Right atrium auricular region (tissue), 2 donors: ENCODE measurements at regions not wholly inside any gene's neighbourhood (a gene's known extent, or its start where the extent isn't known, plus 50 kb on each side); places are given as distances from the start of the nearest gene placed in this dataset.

ENCODE experiments used
- DNase-seq: peaks from one replicate; pipeline ENCODE4 v3.0.0-alpha.2; 2019; ENCODE audit warnings: low spot score
- H3K27ac ChIP-seq, 2 donors: fragments of 200-600 bp; sonication (generic); 1 replicate in 1 of 2; 2 replicates in 1 of 2; pipeline ENCODE4 v1.5.1; 2016 to 2019
- H3K27me3 ChIP-seq, 2 donors: fragments of 200-600 bp; sonication (generic); one replicate each; pipeline versions ENCODE4 v1.5.1 to v1.6.0; 2017 to 2019
- H3K36me3 ChIP-seq: fragments of 200-600 bp; sonication (generic); one replicate; pipeline ENCODE4 v1.5.1; 2016
- H3K4me1 ChIP-seq, 2 donors: fragments of 200-600 bp; sonication (generic); one replicate each; pipeline versions ENCODE4 v1.5.1 to v1.6.0; 2017 to 2019
- H3K4me3 ChIP-seq, 2 donors: fragments of 200-600 bp; sonication (generic); 1 replicate in 1 of 2; 2 replicates in 1 of 2; pipeline ENCODE4 v1.5.1; 2017 to 2019; ENCODE audit warnings: mild to moderate bottlenecking in 1 of 2, moderate library complexity in 1 of 2
- H3K9me3 ChIP-seq, 2 donors: fragments of 200-600 bp; sonication (generic); one replicate each; pipeline ENCODE4 v1.5.1; 2019
- CTCF ChIP-seq, 2 donors: fragments of 200-600 bp; sonication (generic); IDR thresholded peaks; one replicate each; pipeline ENCODE4 v1.5.1; 2019; ENCODE audit warnings: antibody characterized with exemption in 2 of 2

- DNase-seq, result no peak
- Histone ChIP-seq H3K4me3 (no peak overlapping the region), H3K9me3 (no peaks in the 10 kb centered on the region), H3K27ac (no peak overlapping the region), H3K36me3 (no peaks in the 10 kb centered on the region), H3K4me1 (no peaks in the 10 kb centered on the region), H3K27me3 (no peaks in the 10 kb centered on the region)
- no peak for TF ChIP-seq CTCF (IDR thresholded peaks at IDR 0.05)
Observed at GRCh38 chr6:28643017-28643740, 117.5 kb downstream of the GPX5 start.

- DNase-seq, result no peak
- Histone ChIP-seq H3K27me3 (no peaks in the 10 kb centered on the region), H3K36me3 (no peaks in the 10 kb centered on the region), H3K4me3 (no peak overlapping the region), H3K27ac (no peak overlapping the region), H3K9me3 (no peaks in the 10 kb centered on the region), H3K4me1 (no peaks in the 10 kb centered on the region)
- no peak for TF ChIP-seq CTCF (IDR thresholded peaks at IDR 0.05)
Observed at GRCh38 chr6:28646650-28647049, 121.0 kb downstream of the GPX5 start.

- DNase-seq, result no peak
- Histone ChIP-seq H3K27ac (peak overlapping the region in 1 of 2 donors; percentile 47), H3K9me3 (no peaks in the 10 kb centered on the region), H3K4me3 (peak overlapping the region; percentile 35 to 41), H3K36me3 (no peaks in the 10 kb centered on the region), H3K27me3 (no peaks in the 10 kb centered on the region), H3K4me1 (no peaks in the 10 kb centered on the region)
- TF ChIP-seq CTCF (IDR thresholded peaks at IDR 0.05), result no peak
Observed at GRCh38 chr6:28648035-28648877, 122.6 kb downstream of the GPX5 start.

- Histone ChIP-seq H3K36me3 (no peaks in the 10 kb centered on the region), H3K27me3 (no peaks in the 10 kb centered on the region), H3K4me3 (peak overlapping the region; percentile 35 to 41), H3K4me1 (no peaks in the 10 kb centered on the region), H3K9me3 (no peaks in the 10 kb centered on the region), H3K27ac (peak overlapping the region in 1 of 2 donors; percentile 47)
- TF ChIP-seq CTCF (IDR thresholded peaks at IDR 0.05), result no peak
- DNase-seq, result no peak
Observed at GRCh38 chr6:28648878-28649375, 123.2 kb downstream of the GPX5 start.

- Histone ChIP-seq H3K27ac (no peak overlapping the region), H3K4me3 (no peak overlapping the region), H3K4me1 (no peaks in the 10 kb centered on the region), H3K9me3 (no peaks in the 10 kb centered on the region), H3K27me3 (no peaks in the 10 kb centered on the region), H3K36me3 (no peaks in the 10 kb centered on the region)
- DNase-seq, result no peak
- TF ChIP-seq CTCF (IDR thresholded peaks at IDR 0.05), result no peak
Observed at GRCh38 chr6:28651161-28651560, 125.5 kb downstream of the GPX5 start.
